Prostate gland (tissue), 2 donors: ENCODE measurements at regions not wholly inside any gene's neighbourhood (a gene's known extent, or its start where the extent isn't known, plus 50 kb on each side); places are given as distances from the start of the nearest gene placed in this dataset.

Experiments
- DNase-seq: peaks from one replicate; pipeline ENCODE4 v3.0.0-alpha.2; 2019; ENCODE audit warnings: low spot score
- H3K27ac ChIP-seq, 2 donors: fragments of 200-600 bp; sonication (generic); 2 replicates each; pipeline ENCODE4 v1.5.1; 2017 to 2019
- H3K27me3 ChIP-seq: fragments of 200-600 bp; sonication (generic); replicated peaks from 2 replicates; pipeline ENCODE4 v1.5.1; 2019; ENCODE audit not compliant: insufficient read depth
- H3K36me3 ChIP-seq, 2 donors: fragments of 200-600 bp; sonication (generic); 1 replicate in 1 of 2; 2 replicates in 1 of 2; pipeline versions ENCODE4 v1.5.1 to v1.8.1; 2017 to 2019
- H3K4me1 ChIP-seq: fragments of 200-600 bp; sonication (generic); replicated peaks from 2 replicates; pipeline ENCODE4 v1.5.1; 2019
- H3K4me3 ChIP-seq, 2 donors: fragments of 200-600 bp; sonication (generic); 2 replicates each; pipeline ENCODE4 v1.5.1; 2017 to 2019
- H3K9me3 ChIP-seq: fragments of 200-600 bp; sonication (generic); 2 replicates; pipeline ENCODE4 v1.5.1; 2017
- CTCF ChIP-seq, 4 experiments: fragments of 200-600 bp in 2 of 4; fragments of 450-650 bp in 2 of 4; sonication (generic) in 2 of 4; IDR thresholded peaks; 1 replicate in 3 of 4; 2 replicates in 1 of 4; pipeline ENCODE4 v1.5.1; 2016 to 2019; ENCODE audit warnings: antibody characterized with exemption in 4 of 4, mild to moderate bottlenecking in 2 of 4, moderate library complexity in 2 of 4
- POLR2A ChIP-seq: fragments of 450-650 bp; IDR thresholded peaks from one replicate; pipeline ENCODE4 v1.6.1; 2016; ENCODE audit warnings: antibody characterized with exemption, mild to moderate bottlenecking
- POLR2AphosphoS5 ChIP-seq: sonication (generic); formaldehyde crosslinking; IDR thresholded peaks from one replicate; pipeline ENCODE4 v1.6.1; 2017; ENCODE audit warnings: antibody characterized with exemption
- WGBS: methylation state at CpG from one replicate; pipeline ENCODE4 v1.1.5; 2018; 5-methylcytosine and 5-hydroxymethylcytosine counted together
- intact Hi-C: fragments of 100-400 bp; cut with DNase I; formaldehyde crosslinking; loops from one replicate; pipeline ENCODE4 v1.14.2; 2022

DNA sequence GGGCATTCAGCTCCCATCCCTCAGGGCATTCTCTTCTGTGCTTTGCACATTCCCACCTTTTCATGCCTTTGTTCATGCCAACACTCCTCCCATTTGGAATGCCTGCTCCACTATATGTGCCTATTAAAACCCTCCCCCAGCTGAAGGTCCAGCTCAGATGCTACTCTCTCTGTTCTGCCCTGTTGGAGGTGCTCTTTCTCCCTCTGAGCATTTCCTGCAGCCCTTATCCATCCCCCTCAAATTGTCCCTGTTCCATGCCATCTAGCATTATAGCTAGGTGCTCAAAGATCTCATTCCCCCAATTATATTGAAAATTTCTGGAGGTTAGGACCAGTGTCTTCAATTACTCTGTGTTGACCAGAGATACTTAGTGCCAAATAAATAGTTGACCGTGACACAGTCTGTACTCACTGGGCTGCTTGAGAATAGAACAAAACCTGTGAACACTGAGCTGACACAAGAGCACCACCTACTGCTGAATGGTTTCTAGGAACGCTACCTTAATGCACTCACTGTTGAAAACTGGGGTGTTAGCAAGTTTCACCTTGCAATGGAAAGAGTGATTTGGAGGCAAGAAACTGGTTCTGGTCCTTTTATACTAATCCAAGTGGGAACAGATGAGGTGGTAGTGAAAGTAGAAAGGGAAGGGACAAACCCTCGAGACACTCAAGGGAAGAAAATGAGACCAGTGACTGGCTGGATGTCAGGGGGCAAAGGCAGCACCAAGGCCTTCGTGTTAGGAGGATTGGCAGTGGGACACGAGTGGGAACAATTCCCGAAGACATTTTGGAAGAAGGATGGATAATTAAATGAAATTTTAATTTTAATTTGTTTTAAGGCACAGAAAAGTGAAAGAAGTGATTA, 289.8 kb upstream of the ROPN1 start:
- Histone ChIP-seq H3K27me3 (no peaks in the 10 kb centered on the region), H3K27ac (no peak overlapping the region), H3K9me3 (no peaks in the 10 kb centered on the region), H3K4me1 (no peaks in the 10 kb centered on the region), H3K36me3 (no peaks in the 10 kb centered on the region), H3K4me3 (no peak overlapping the region)
- intact Hi-C loops: loop anchor here (5.0 to 10.0 kb wide), 4 partner anchors 199 to 273 kb away; partner anchors contain the start of gene KALRN
- DNase-seq: no peak
- TF ChIP-seq POLR2A: no peak
- TF ChIP-seq CTCF (IDR thresholded peaks at IDR 0.05): peak in 2 of 4 experiments; percentile 41 to 43
- 67% methylated on average over 6 of the region's 6 CpGs for WGBS

- H3K36me3 ChIP-seq: no peaks in the 10 kb centered on the region
- no peak overlapping the region for H3K27ac ChIP-seq
- DNase-seq: no peak
- no peaks in the 10 kb centered on the region for H3K27me3 ChIP-seq
- H3K4me3 ChIP-seq: no peak overlapping the region
- intact Hi-C loops: loop anchor here (5.0 to 10.0 kb wide), 4 partner anchors 201 to 272 kb away; partner anchors contain the start of gene KALRN
- no peaks in the 10 kb centered on the region for H3K4me1 ChIP-seq
- 45% methylated on average over 3 of the region's 3 CpGs for WGBS
- TF ChIP-seq POLR2A (no peak), POLR2AphosphoS5 (no peak), CTCF (IDR thresholded peaks at IDR 0.05) (no peak)
- H3K9me3 ChIP-seq: no peaks in the 10 kb centered on the region
Observed at GRCh38 chr3:124282751-124283651, 291.1 kb upstream of the ROPN1 start.

GRCh38 chr3:124283652-124284023, 291.7 kb upstream of the ROPN1 start:
- Histone ChIP-seq H3K27ac (no peak overlapping the region), H3K9me3 (no peaks in the 10 kb centered on the region), H3K4me3 (no peak overlapping the region), H3K27me3 (no peaks in the 10 kb centered on the region), H3K4me1 (no peaks in the 10 kb centered on the region), H3K36me3 (no peaks in the 10 kb centered on the region)
- WGBS: 68% methylated on average over 2 of the region's 2 CpGs
- TF ChIP-seq POLR2AphosphoS5: no peak
- no peak for TF ChIP-seq CTCF (IDR thresholded peaks at IDR 0.05)
- TF ChIP-seq POLR2A: no peak
- no peak for DNase-seq
- intact Hi-C loops: loop anchor here (5.0 to 10.0 kb wide), 4 partner anchors 201 to 271 kb away; partner anchors contain the start of gene KALRN

DNA sequence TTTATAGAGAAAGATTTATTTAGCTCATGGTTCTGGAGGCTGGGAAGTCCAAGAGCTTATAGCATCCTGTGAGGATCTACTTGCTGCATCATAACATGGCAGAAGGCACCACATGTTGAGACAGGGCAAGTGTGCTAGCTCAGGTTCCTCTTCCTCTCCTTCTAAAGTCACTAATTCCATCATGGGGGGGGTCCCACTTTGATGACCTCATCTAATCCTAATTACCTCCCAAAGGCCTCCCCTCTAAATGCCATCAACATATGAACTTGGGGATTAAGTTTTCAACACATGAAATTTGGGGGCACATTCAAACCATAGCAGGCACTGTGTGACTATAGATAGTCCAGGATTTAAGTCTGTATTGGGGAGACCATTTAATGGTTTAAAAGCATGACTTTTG, 297.1 kb upstream of the ROPN1 start:
- H3K4me3 ChIP-seq: no peak overlapping the region
- H3K27ac ChIP-seq: no peak overlapping the region
- DNase-seq: no peak
- intact Hi-C loops: loop anchor here (10.0 kb wide), 1 partner anchor 266 kb away; no protein-coding TSS in a partner anchor
- H3K4me1 ChIP-seq: no peaks in the 10 kb centered on the region
- no peaks in the 10 kb centered on the region for H3K27me3 ChIP-seq
- TF ChIP-seq CTCF (IDR thresholded peaks at IDR 0.05): no peak
- TF ChIP-seq POLR2AphosphoS5: no peak
- no peak for TF ChIP-seq POLR2A
- no peaks in the 10 kb centered on the region for H3K9me3 ChIP-seq
- no peaks in the 10 kb centered on the region for H3K36me3 ChIP-seq
